Astrocyte (in vitro differentiated cells and primary cell): ENCODE measurements at regions not wholly inside any gene's neighbourhood (a gene's known extent, or its start where the extent isn't known, plus 50 kb on each side); places are given as distances from the start of the nearest gene placed in this dataset.

Experiments used
- EZH2 ChIP-seq: IDR thresholded peaks from 2 replicates; pipeline ENCODE4 v1.6.1; 2012; ENCODE audit warnings: mild to moderate bottlenecking, low read length, inconsistent platforms; ENCODE audit not compliant: insufficient read depth
- TF ChIP-seq, protein P1 (sequence below): IDR thresholded peaks from 2 replicates; pipeline ENCODE4 v1.5.1; 2011; ENCODE audit warnings: low read depth, mild to moderate bottlenecking, inconsistent platforms, low read length, moderate library complexity; ENCODE audit not compliant: insufficient read depth

DNA sequence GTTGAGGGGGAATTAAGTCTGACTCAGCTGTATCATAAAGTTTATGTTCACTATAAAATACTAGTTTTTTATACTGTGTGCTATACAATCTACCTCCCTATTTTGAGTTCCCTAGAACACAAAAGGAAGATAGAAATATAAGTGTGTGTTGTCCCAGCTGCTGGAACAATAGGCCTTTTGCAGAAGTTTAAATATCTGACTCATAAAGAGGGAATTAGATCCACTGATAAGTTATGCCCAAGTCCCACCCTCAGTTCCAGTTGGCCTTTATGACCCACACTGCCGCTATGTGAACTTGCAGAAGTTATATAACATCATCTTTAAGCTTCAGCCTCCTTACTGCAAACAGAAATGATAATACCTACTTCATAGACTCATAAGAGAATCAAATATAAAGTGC is 88.5 kb upstream of the DAB2 start:
- TF ChIP-seq, protein P1, sequence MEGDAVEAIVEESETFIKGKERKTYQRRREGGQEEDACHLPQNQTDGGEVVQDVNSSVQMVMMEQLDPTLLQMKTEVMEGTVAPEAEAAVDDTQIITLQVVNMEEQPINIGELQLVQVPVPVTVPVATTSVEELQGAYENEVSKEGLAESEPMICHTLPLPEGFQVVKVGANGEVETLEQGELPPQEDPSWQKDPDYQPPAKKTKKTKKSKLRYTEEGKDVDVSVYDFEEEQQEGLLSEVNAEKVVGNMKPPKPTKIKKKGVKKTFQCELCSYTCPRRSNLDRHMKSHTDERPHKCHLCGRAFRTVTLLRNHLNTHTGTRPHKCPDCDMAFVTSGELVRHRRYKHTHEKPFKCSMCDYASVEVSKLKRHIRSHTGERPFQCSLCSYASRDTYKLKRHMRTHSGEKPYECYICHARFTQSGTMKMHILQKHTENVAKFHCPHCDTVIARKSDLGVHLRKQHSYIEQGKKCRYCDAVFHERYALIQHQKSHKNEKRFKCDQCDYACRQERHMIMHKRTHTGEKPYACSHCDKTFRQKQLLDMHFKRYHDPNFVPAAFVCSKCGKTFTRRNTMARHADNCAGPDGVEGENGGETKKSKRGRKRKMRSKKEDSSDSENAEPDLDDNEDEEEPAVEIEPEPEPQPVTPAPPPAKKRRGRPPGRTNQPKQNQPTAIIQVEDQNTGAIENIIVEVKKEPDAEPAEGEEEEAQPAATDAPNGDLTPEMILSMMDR = no peak
- TF ChIP-seq EZH2 = no peak
